Mesendoderm (in vitro differentiated cells): ENCODE measurements at regions not wholly inside any gene's neighbourhood (a gene's known extent, or its start where the extent isn't known, plus 50 kb on each side); places are given as distances from the start of the nearest gene placed in this dataset.

Source experiments
- DNase-seq: peaks from one replicate; pipeline ENCODE4 v3.0.0; 2013
- H2AK5ac ChIP-seq: 2 replicates; pipeline ENCODE4 v1.6.1; 2013; ENCODE audit warnings: low read length, inconsistent platforms
- H2BK120ac ChIP-seq: 2 replicates; pipeline ENCODE4 v1.6.1; 2013; ENCODE audit warnings: low read depth, mild to moderate bottlenecking, low read length, moderate library complexity, mixed read lengths
- H2BK15ac ChIP-seq: replicated peaks from 2 replicates; pipeline ENCODE4 v1.6.1; 2013; ENCODE audit warnings: low read depth, mild to moderate bottlenecking, moderate library complexity
- H2BK5ac ChIP-seq: 2 replicates; pipeline ENCODE4 v1.6.1; 2013; ENCODE audit warnings: low read length, inconsistent platforms
- H3K18ac ChIP-seq: 2 replicates; pipeline ENCODE4 v1.6.1; 2013; ENCODE audit warnings: mild to moderate bottlenecking, low read length, mixed read lengths
- H3K23ac ChIP-seq: one replicate; pipeline ENCODE4 v1.6.1; 2013; ENCODE audit warnings: low read length
- H3K27ac ChIP-seq: 2 replicates; pipeline ENCODE4 v1.5.1; 2013; ENCODE audit warnings: low read depth, mild to moderate bottlenecking, inconsistent platforms, low read length, moderate library complexity
- H3K27me3 ChIP-seq: 2 replicates; pipeline ENCODE4 v1.6.1; 2013; ENCODE audit warnings: low read length, control low read depth, mild to moderate bottlenecking, inconsistent platforms; ENCODE audit not compliant: insufficient read depth, poor library complexity
- H3K36me3 ChIP-seq: 2 replicates; pipeline ENCODE4 v1.6.1; 2013; ENCODE audit warnings: low read length, inconsistent platforms; ENCODE audit not compliant: control insufficient read depth, insufficient read depth
- H3K4ac ChIP-seq: one replicate; pipeline ENCODE4 v1.6.1; 2013; ENCODE audit warnings: low read depth, mild to moderate bottlenecking, low read length, moderate library complexity
- H3K4me1 ChIP-seq: 2 replicates; pipeline ENCODE4 v1.6.1; 2013; ENCODE audit warnings: low read depth, low read length, inconsistent platforms; ENCODE audit not compliant: control insufficient read depth
- H3K4me2 ChIP-seq: 2 replicates; pipeline ENCODE4 v1.6.1; 2013; ENCODE audit warnings: low read length
- H3K4me3 ChIP-seq: 2 replicates; pipeline ENCODE4 v1.5.1; 2013; ENCODE audit warnings: mild to moderate bottlenecking, low read length
- H3K56ac ChIP-seq: one replicate; pipeline ENCODE4 v1.6.1; 2013; ENCODE audit warnings: low read length
- H3K79me1 ChIP-seq: 2 replicates; pipeline ENCODE4 v1.6.1; 2013; ENCODE audit warnings: low read length, inconsistent platforms
- H3K79me2 ChIP-seq: 2 replicates; pipeline ENCODE4 v1.6.1; 2013; ENCODE audit warnings: mild to moderate bottlenecking, low read length; ENCODE audit not compliant: control insufficient read depth, insufficient read depth
- H3K9ac ChIP-seq: 2 replicates; pipeline ENCODE4 v1.6.1; 2013; ENCODE audit warnings: low read length, inconsistent platforms
- H4K5ac ChIP-seq: one replicate; pipeline ENCODE4 v1.6.1; 2013; ENCODE audit warnings: low read length
- H4K8ac ChIP-seq: one replicate; pipeline ENCODE4 v1.6.1; 2013; ENCODE audit warnings: low read depth, mild to moderate bottlenecking, control low read depth, low read length, moderate library complexity
- WGBS: extraction: QIAGEN DNeasy Blood & Tissue Kit; methylation state at CpG from one replicate; pipeline ENCODE4 v1.1.7; 2013; ENCODE audit warnings: low lambda C conversion rate, missing lambda C conversion rate; ENCODE audit not compliant: insufficient coverage; ENCODE audit errors: extremely low coverage; 5-methylcytosine and 5-hydroxymethylcytosine counted together

DNA sequence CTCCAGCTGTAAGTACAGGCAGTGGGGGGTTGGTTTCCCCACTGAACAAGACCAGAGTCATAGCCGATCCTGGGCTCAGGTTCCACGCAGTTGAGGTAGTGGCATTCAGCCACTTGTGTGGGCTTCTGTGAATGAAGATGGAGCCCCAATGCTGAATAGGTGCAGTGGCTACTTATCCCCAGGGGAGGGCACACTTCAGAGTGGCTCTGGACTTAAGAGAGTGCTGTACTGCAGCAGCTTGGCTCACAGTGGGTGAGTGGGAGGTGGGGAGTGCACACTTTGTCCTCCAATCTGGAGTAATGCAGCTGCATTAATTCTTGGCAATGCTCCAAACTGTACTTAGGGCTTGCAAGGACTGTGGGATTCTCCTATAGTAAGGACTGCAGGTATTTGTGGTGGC lies 81.9 kb downstream of the BUB3 start:
- Histone ChIP-seq H3K27ac (no peak overlapping the region), H3K18ac (no peak overlapping the region), H3K36me3 (no peaks in the 10 kb centered on the region), H3K4ac (no peak overlapping the region), H4K5ac (no peak overlapping the region), H3K23ac (no peak overlapping the region), H3K56ac (no peak overlapping the region), H3K79me2 (no peaks in the 10 kb centered on the region), H3K9ac (no peak overlapping the region), H3K27me3 (no peaks in the 10 kb centered on the region), H2BK5ac (no peak overlapping the region), H4K8ac (no peak overlapping the region), H3K4me1 (no peaks in the 10 kb centered on the region), H3K79me1 (no peaks in the 10 kb centered on the region), H3K4me3 (no peak overlapping the region), H3K4me2 (no peak overlapping the region), H2AK5ac (no peak overlapping the region), H2BK120ac (no peak overlapping the region), H2BK15ac (no peak overlapping the region)
- DNase-seq: peak; percentile 38
- no CpG with 5 or more reads among the region's 2 CpGs for WGBS

DNA sequence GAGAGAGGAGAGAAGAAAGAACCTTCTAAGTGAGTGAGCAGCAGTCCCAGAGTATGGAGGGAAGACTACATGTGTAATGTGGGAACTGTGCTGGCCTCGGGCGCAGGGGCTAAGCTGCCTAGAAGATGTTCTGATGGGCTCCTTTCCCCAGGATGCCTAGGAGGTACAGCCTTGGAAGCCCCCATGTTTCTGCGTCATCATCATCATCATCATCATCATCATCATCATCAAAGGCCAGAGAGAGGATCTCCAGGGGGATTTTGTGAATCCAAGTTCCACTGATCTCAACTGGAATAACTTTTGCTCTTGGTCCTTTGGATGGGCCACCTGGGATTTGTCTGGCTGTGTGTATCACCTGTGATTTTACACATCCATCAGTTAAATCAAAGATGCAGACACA lies 86.0 kb downstream of the BUB3 start:
- Histone ChIP-seq H3K27me3 (no peaks in the 10 kb centered on the region), H3K4me3 (no peak overlapping the region), H4K5ac (no peak overlapping the region), H3K4ac (no peak overlapping the region), H4K8ac (no peak overlapping the region), H3K9ac (no peak overlapping the region), H3K18ac (no peak overlapping the region), H3K36me3 (no peaks in the 10 kb centered on the region), H3K79me1 (no peaks in the 10 kb centered on the region), H3K79me2 (no peaks in the 10 kb centered on the region), H2BK5ac (no peak overlapping the region), H3K56ac (no peak overlapping the region), H3K27ac (no peak overlapping the region), H3K4me1 (peaks cover 5% of the 10 kb centered on the region), H2BK15ac (no peak overlapping the region), H2AK5ac (no peak overlapping the region), H2BK120ac (no peak overlapping the region), H3K23ac (no peak overlapping the region), H3K4me2 (no peak overlapping the region)
- DNase-seq: no peak
- WGBS: no CpG with 5 or more reads among the region's 3 CpGs

GRCh38 chr10:123240776-123241175 lies 86.6 kb downstream of the BUB3 start:
- Histone ChIP-seq H3K27me3 (no peaks in the 10 kb centered on the region), H3K23ac (no peak overlapping the region), H3K36me3 (no peaks in the 10 kb centered on the region), H2AK5ac (no peak overlapping the region), H2BK120ac (no peak overlapping the region), H2BK5ac (no peak overlapping the region), H2BK15ac (no peak overlapping the region), H3K4me1 (peaks cover 5% of the 10 kb centered on the region), H3K4me2 (no peak overlapping the region), H3K56ac (no peak overlapping the region), H3K9ac (no peak overlapping the region), H3K79me1 (no peaks in the 10 kb centered on the region), H3K79me2 (no peaks in the 10 kb centered on the region), H3K27ac (no peak overlapping the region), H4K8ac (no peak overlapping the region), H3K18ac (no peak overlapping the region), H3K4ac (no peak overlapping the region), H3K4me3 (no peak overlapping the region), H4K5ac (no peak overlapping the region)
- no peak for DNase-seq
- no CpG with 5 or more reads among the region's 2 CpGs for WGBS

- Histone ChIP-seq H4K5ac (no peak overlapping the region), H3K56ac (no peak overlapping the region), H2AK5ac (no peak overlapping the region), H3K9ac (no peak overlapping the region), H3K4me3 (no peak overlapping the region), H3K27me3 (no peaks in the 10 kb centered on the region), H3K23ac (no peak overlapping the region), H3K27ac (no peak overlapping the region), H3K36me3 (no peaks in the 10 kb centered on the region), H3K4me1 (peaks cover 5% of the 10 kb centered on the region), H2BK120ac (no peak overlapping the region), H3K4ac (no peak overlapping the region), H4K8ac (no peak overlapping the region), H3K18ac (no peak overlapping the region), H3K4me2 (no peak overlapping the region), H3K79me1 (no peaks in the 10 kb centered on the region), H2BK5ac (no peak overlapping the region), H2BK15ac (no peak overlapping the region), H3K79me2 (no peaks in the 10 kb centered on the region)
- no CpG with 5 or more reads among the region's 7 CpGs for WGBS
- DNase-seq: no peak
These were observed 87.4 kb downstream of the BUB3 start for GRCh38 chr10:123241391-123242141.

DNA sequence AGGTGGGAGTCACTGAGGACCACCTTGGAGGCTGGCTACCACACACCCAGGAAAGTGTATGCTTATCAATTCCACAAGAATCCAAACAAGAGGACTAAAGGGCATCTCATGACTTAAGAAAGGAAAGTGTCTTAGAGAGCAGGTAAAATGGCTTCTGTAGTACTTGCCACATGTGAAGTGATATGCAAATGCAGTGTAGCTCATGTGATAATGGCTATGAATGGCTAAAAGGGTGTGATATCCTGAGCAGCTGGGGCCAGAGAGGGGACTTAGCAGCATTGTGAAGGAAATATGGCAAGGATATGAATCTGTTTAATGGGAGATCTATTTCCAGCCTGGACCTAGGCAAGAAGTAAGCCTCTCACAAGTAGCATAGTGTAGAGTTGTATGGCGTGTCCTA lies 90.5 kb downstream of the BUB3 start:
- Histone ChIP-seq H2BK5ac (no peak overlapping the region), H4K8ac (no peak overlapping the region), H3K27ac (no peak overlapping the region), H3K4me1 (peaks cover 5% of the 10 kb centered on the region), H3K56ac (no peak overlapping the region), H2BK120ac (no peak overlapping the region), H2AK5ac (no peak overlapping the region), H4K5ac (no peak overlapping the region), H3K4ac (no peak overlapping the region), H3K4me2 (no peak overlapping the region), H3K27me3 (no peaks in the 10 kb centered on the region), H3K79me1 (no peaks in the 10 kb centered on the region), H3K36me3 (no peaks in the 10 kb centered on the region), H2BK15ac (no peak overlapping the region), H3K23ac (no peak overlapping the region), H3K9ac (no peak overlapping the region), H3K18ac (no peak overlapping the region), H3K79me2 (no peaks in the 10 kb centered on the region), H3K4me3 (no peak overlapping the region)
- WGBS: no CpG with 5 or more reads among the region's 1 CpG
- DNase-seq: peak; percentile 54

- no peak overlapping the region for H2AK5ac ChIP-seq
- H3K4me2 ChIP-seq: no peak overlapping the region
- no peak overlapping the region for H3K4me3 ChIP-seq
These were observed 91.1 kb downstream of the BUB3 start for GRCh38 chr10:123245264-123245663.

More at GRCh38 chr10:123245264-123245663, 91.1 kb downstream of the BUB3 start:
- Histone ChIP-seq H2BK120ac (no peak overlapping the region), H3K79me1 (no peaks in the 10 kb centered on the region), H3K18ac (no peak overlapping the region), H4K8ac (no peak overlapping the region), H3K79me2 (no peaks in the 10 kb centered on the region), H3K36me3 (no peaks in the 10 kb centered on the region), H3K4ac (no peak overlapping the region), H3K4me1 (peaks cover 5% of the 10 kb centered on the region), H3K56ac (no peak overlapping the region), H2BK5ac (no peak overlapping the region), H3K27me3 (no peaks in the 10 kb centered on the region), H3K23ac (no peak overlapping the region), H3K27ac (no peak overlapping the region), H3K9ac (no peak overlapping the region), H2BK15ac (no peak overlapping the region), H4K5ac (no peak overlapping the region)
- no CpG with 5 or more reads among the region's 9 CpGs for WGBS
- DNase-seq: peak; percentile 24
